GM12878 (cell line): ENCODE measurements at regions not wholly inside any gene's neighbourhood (a gene's known extent, or its start where the extent isn't known, plus 50 kb on each side); places are given as distances from the start of the nearest gene placed in this dataset.

Source experiments
- ATAC-seq: fragments of 200-7000 bp; cut with Tn5 transposase; 3 replicates; pipeline ENCODE4 v1.9.1; 2020; ENCODE audit warnings: mild to moderate bottlenecking, moderate library complexity
- BruUV-seq: library from RNA; stranded (reverse); fragments of 400-500 nt; replicated peaks from 2 replicates; lab custom pipeline; 2021; lab: Mats Ljungman, UMichigan
- CTCF ChIA-PET: fragments of 300-600 bp; sonication (Branson Sonifier 250); formaldehyde crosslinking; extraction: SDS; loops from one replicate; lab custom pipeline; 2021; ENCODE audit warnings: inconsistent platforms; lab: Yijun Ruan, JAX
- POLR2A ChIA-PET: fragments of 350-600 bp; formaldehyde crosslinking; extraction: SDS; loops from one replicate; lab custom pipeline; 2021; ENCODE audit warnings: inconsistent platforms; lab: Charles Lee
- RAD21 ChIA-PET: fragments of 300-600 bp; sonication (Branson Sonifier 250); formaldehyde crosslinking; loops from one replicate; lab custom pipeline; 2023; ENCODE audit warnings: antibody characterized with exemption; ENCODE audit not compliant: unreplicated experiment; lab: Charles Lee
- SMC1A ChIA-PET: fragments of 300-600 bp; sonication (Branson Sonifier 250); formaldehyde crosslinking; loops from one replicate; lab custom pipeline; 2023; ENCODE audit not compliant: unreplicated experiment, uncharacterized antibody; lab: Charles Lee
- DNase-seq: peaks from one replicate; pipeline ENCODE4 v3.0.0-alpha.2; 2011; ENCODE audit warnings: low read depth, low spot score
- FAIRE-seq: peaks from 3 replicates; lab custom pipeline; 2011; peaks lifted over from hg19 to GRCh38; lab: Jason Lieb, UNC
- H2AFZ ChIP-seq: 2 replicates; pipeline ENCODE4 v1.6.0; 2011; ENCODE audit warnings: low read depth, low read length, control low read depth; ENCODE audit not compliant: control insufficient read depth
- H3K27ac ChIP-seq: 2 replicates; pipeline ENCODE4 v1.5.1; 2011; ENCODE audit warnings: control low read depth; ENCODE audit not compliant: control insufficient read depth, insufficient read depth
- H3K27me3 ChIP-seq, 2 experiments: replicated peaks in 1 of 2; 2 replicates each; pipeline versions ENCODE4 v1.6.0 to v1.6.1; 2011; ENCODE audit warnings: low read length in 1 of 2; ENCODE audit not compliant: control insufficient read depth in 2 of 2, insufficient read depth in 2 of 2
- H3K36me3 ChIP-seq, 2 experiments: 2 replicates each; pipeline ENCODE4 v1.5.1; 2011; ENCODE audit warnings: low read length in 1 of 2; ENCODE audit not compliant: control insufficient read depth in 2 of 2, insufficient read depth in 2 of 2
- H3K4me1 ChIP-seq: 2 replicates; pipeline ENCODE4 v1.6.1; 2011; ENCODE audit warnings: mild to moderate bottlenecking, low read length, moderate library complexity, mixed read lengths; ENCODE audit not compliant: control insufficient read depth, insufficient read depth
- H3K4me2 ChIP-seq: 2 replicates; pipeline ENCODE4 v1.6.0; 2011; ENCODE audit warnings: control low read depth; ENCODE audit not compliant: control insufficient read depth, insufficient read depth
- H3K4me3 ChIP-seq: fragments of 200-600 bp; sonication (generic); 2 replicates; pipeline ENCODE4 v1.5.1; 2016
- H3K79me2 ChIP-seq: 2 replicates; pipeline ENCODE4 v1.6.0; 2011; ENCODE audit warnings: low read length; ENCODE audit not compliant: control insufficient read depth, insufficient read depth
- H3K9ac ChIP-seq: 2 replicates; pipeline ENCODE4 v1.8.0; 2011; ENCODE audit warnings: low read length, control low read depth, mixed read lengths; ENCODE audit not compliant: control insufficient read depth, insufficient read depth
- H3K9me3 ChIP-seq: replicated peaks from 3 replicates; pipeline ENCODE4 v1.5.1; 2011; ENCODE audit warnings: mild to moderate bottlenecking, low read length; ENCODE audit not compliant: control insufficient read depth, insufficient read depth
- H4K20me1 ChIP-seq: 2 replicates; pipeline ENCODE4 v1.6.0; 2011; ENCODE audit not compliant: control insufficient read depth, insufficient read depth
- BCL11A ChIP-seq: IDR thresholded peaks from 2 replicates; pipeline ENCODE4 v1.6.1; 2011; ENCODE audit warnings: low read depth, low read length
- BCL3 ChIP-seq: IDR thresholded peaks from 2 replicates; pipeline ENCODE4 v1.6.1; 2011; ENCODE audit warnings: borderline replicate concordance, low read depth, mild to moderate bottlenecking, moderate library complexity, low read length; ENCODE audit not compliant: insufficient read depth, poor library complexity, severe bottlenecking
- BHLHE40 ChIP-seq, 2 experiments: fragments of 450-650 bp in 1 of 2; IDR thresholded peaks; 2 replicates each; pipeline ENCODE4 v1.6.1; 2011 to 2017; ENCODE audit warnings: low read depth in 2 of 2, borderline replicate concordance in 1 of 2, improper control_type of control experiment in 1 of 2, low read length in 1 of 2, mild to moderate bottlenecking in 1 of 2
- CHD2 ChIP-seq: IDR thresholded peaks from 2 replicates; pipeline ENCODE4 v1.6.1; 2011; ENCODE audit warnings: low read depth, low read length, improper control_type of control experiment, borderline replicate concordance
- E2F4 ChIP-seq: IDR thresholded peaks from 2 replicates; pipeline ENCODE4 v1.6.1; 2012; ENCODE audit warnings: low read depth, low read length, improper control_type of control experiment
- EED ChIP-seq: sonication (generic); IDR thresholded peaks from 2 replicates; pipeline ENCODE4 v1.6.1; 2016; ENCODE audit warnings: antibody characterized with exemption, low read depth
- IRF4 ChIP-seq: IDR thresholded peaks from 2 replicates; pipeline ENCODE4 v1.6.1; 2011; ENCODE audit warnings: low read depth, low read length
- JUNB ChIP-seq: IDR thresholded peaks from 2 replicates; pipeline ENCODE4 v1.6.1; 2016; ENCODE audit warnings: antibody characterized with exemption, mild to moderate bottlenecking
- KAT2A ChIP-seq: conservative IDR thresholded peaks from 2 replicates; pipeline ENCODE4 v1.6.1; 2011; ENCODE audit warnings: low read depth, low read length; ENCODE audit not compliant: control insufficient read depth
- MEF2A ChIP-seq: IDR thresholded peaks from 2 replicates; pipeline ENCODE4 v1.6.1; 2011; ENCODE audit warnings: low read depth, mild to moderate bottlenecking, low read length, moderate library complexity; ENCODE audit not compliant: insufficient read depth
- MYB ChIP-seq: fragments of 150-350 bp; IDR thresholded peaks from 2 replicates; pipeline ENCODE4 v1.6.1; 2014; ENCODE audit warnings: mild to moderate bottlenecking, low read depth, low read length, borderline replicate concordance
- PAX5 ChIP-seq: IDR thresholded peaks from 2 replicates; pipeline ENCODE4 v1.6.1; 2011; ENCODE audit warnings: low read depth, low read length, borderline replicate concordance
- RAD21 ChIP-seq: IDR thresholded peaks from 2 replicates; pipeline ENCODE4 v1.6.1; 2011; ENCODE audit warnings: mild to moderate bottlenecking, low read depth, low read length, moderate library complexity; ENCODE audit not compliant: insufficient read depth
- RUNX3 ChIP-seq: IDR thresholded peaks from 2 replicates; pipeline ENCODE4 v1.6.1; 2012; ENCODE audit warnings: low read length, inconsistent platforms
- SPI1 ChIP-seq: IDR thresholded peaks from 2 replicates; pipeline ENCODE4 v1.6.1; 2011; ENCODE audit warnings: low read depth, mild to moderate bottlenecking, low read length, moderate library complexity, borderline replicate concordance; ENCODE audit not compliant: insufficient read depth
- TCF12 ChIP-seq: IDR thresholded peaks from 2 replicates; pipeline ENCODE4 v1.6.1; 2011; ENCODE audit warnings: low read depth, mild to moderate bottlenecking, low read length
- WRNIP1 ChIP-seq: IDR thresholded peaks from 2 replicates; pipeline ENCODE4 v1.6.1; 2011; ENCODE audit warnings: low read depth, low read length, improper control_type of control experiment, borderline replicate concordance
- ZBTB33 ChIP-seq: fragments of 450-650 bp; IDR thresholded peaks from 2 replicates; pipeline ENCODE4 v1.6.1; 2017; ENCODE audit warnings: mild to moderate bottlenecking
- ZNF384 ChIP-seq: IDR thresholded peaks from 2 replicates; pipeline ENCODE4 v1.6.1; 2012; ENCODE audit warnings: low read depth, mild to moderate bottlenecking, low read length, improper control_type of control experiment, borderline replicate concordance
- WGBS: methylation state at CpG from one replicate; pipeline ENCODE4 v1.1.6; 2016; ENCODE audit warnings: low lambda C conversion rate; ENCODE audit not compliant: insufficient replicate concordance, insufficient coverage; ENCODE audit errors: missing lambda C conversion rate; 5-methylcytosine and 5-hydroxymethylcytosine counted together
- in situ Hi-C: fragments of 300-500 bp; cut with MboI; formaldehyde crosslinking; loops from 9 replicates; pipeline ENCODE4 v1.14.3; 2018; ENCODE audit warnings: mixed read lengths
- intact Hi-C: fragments of 100-400 bp; cut with micrococcal nuclease; formaldehyde crosslinking; loops from one replicate; pipeline ENCODE4 v1.14.2; 2022; ENCODE audit not compliant: unreplicated experiment

GRCh38 chr13:30140973-30141372, 166.4 kb downstream of the KATNAL1 start:
- H3K4me1 ChIP-seq, result peaks cover 45% of the 10 kb centered on the region
- FAIRE-seq, result no peak
- H3K4me2 ChIP-seq, result peak overlapping the region; percentile 44
- ChIA-PET CTCF (interaction anchor here (3.6 kb wide), 1 partner anchor 17 kb away, joined by 23 read pairs; no protein-coding TSS in a partner anchor), RAD21 (interaction anchor here (0.7 to 6.7 kb wide), 3 partner anchors 9 to 203 kb away, joined by 5 to 60 read pairs (median 33); no protein-coding TSS in a partner anchor), POLR2A (interaction anchor here (0.7 kb wide), 1 partner anchor 172 kb away, joined by 4 read pairs; no protein-coding TSS in a partner anchor), SMC1A (interaction anchor here (2.4 to 9.9 kb wide), 3 partner anchors 9 to 64 kb away, joined by 6 to 91 read pairs (median 24); no protein-coding TSS in a partner anchor)
- H3K9ac ChIP-seq, result no peak overlapping the region
- no TSS peak for BruUV-seq
- no peaks in the 10 kb centered on the region for H4K20me1 ChIP-seq
- peaks cover 4% of the 10 kb centered on the region; the same call in 2 of the 3 replicates for H3K9me3 ChIP-seq
- in situ Hi-C loops (no loop called here), intact Hi-C loops (loop anchor here (5.0 to 10.0 kb wide), 2 partner anchors 54 to 166 kb away; partner anchors contain the start of gene KATNAL1)
- no peak overlapping the region for H3K27ac ChIP-seq
- WGBS, result 24% methylated on average over 11 of the region's 12 CpGs
- no peaks in the 10 kb centered on the region for H3K79me2 ChIP-seq
- no peak overlapping the region for H3K4me3 ChIP-seq
- H3K27me3 ChIP-seq, result no peaks in the 10 kb centered on the region
- H3K36me3 ChIP-seq, result no peaks in the 10 kb centered on the region
- no peak; the same call in 2 of the 3 replicates for ATAC-seq
- DNase-seq, result no peak
- H2AFZ ChIP-seq, result no peak overlapping the region; the same call in 1 of the 2 replicates
- TF ChIP-seq KAT2A, result no peak
- no peak for TF ChIP-seq MYB
- 0 out of 2 replicates have a peak, but pooled peaks have one; percentile 5 for TF ChIP-seq MEF2A
- no peak for TF ChIP-seq BCL3
- TF ChIP-seq ZNF384, result 0 out of 2 replicates have a peak, but pooled peaks have one; percentile 41
- TF ChIP-seq IRF4, result peak; percentile 59; the same call in 1 of the 2 replicates
- peak in 1 of 2 experiments; percentile 21; a peak in 1 of 4 replicates for TF ChIP-seq BHLHE40 (IDR thresholded peaks at IDR 0.05; ENCODE audit: borderline replicate concordance in 1 of 2, low read depth in 2 of 2, low read length in 1 of 2)
- peak; percentile 5; the same call in 1 of the 2 replicates for TF ChIP-seq RAD21
- TF ChIP-seq E2F4, result no peak
- no peak for TF ChIP-seq CHD2
- TF ChIP-seq BCL11A, result peak; percentile 56; the same call in 1 of the 2 replicates
- no peak for TF ChIP-seq WRNIP1
- TF ChIP-seq TCF12, result 0 out of 2 replicates have a peak, but pooled peaks have one; percentile 34
- peak; percentile 53; the same call in 1 of the 2 replicates for TF ChIP-seq PAX5
- peak; percentile 38; the same call in 1 of the 2 replicates for TF ChIP-seq EED
- TF ChIP-seq SPI1, result peak; percentile 56; the same call in 1 of the 2 replicates
- no peak for TF ChIP-seq ZBTB33
- TF ChIP-seq RUNX3, result peak; percentile 60
- TF ChIP-seq JUNB, result peak; percentile 46; the same call in 1 of the 2 replicates
